ENCODE measurements at regions not wholly inside any gene's neighbourhood (a gene's known extent, or its start where the extent isn't known, plus 50 kb on each side); places are given as distances from the start of the nearest gene placed in this dataset.

GRCh38 chr1:87759421-87760087, 430.9 kb downstream of the LMO4 start:
- DNase-seq (ENCODE audit: low read depth in 1 of 2, low spot score in 1 of 2): no peak
- H3K27me3 ChIP-seq (ENCODE audit: insufficient read depth, poor library complexity, severe bottlenecking): peaks cover 2% of the 10 kb centered on the region
- no peak overlapping the region for H3K4me3 ChIP-seq (replicated peaks; ENCODE audit: insufficient read depth, low read length)
- H3K27ac ChIP-seq (replicated peaks): no peak overlapping the region
- TF ChIP-seq SPI1 (IDR thresholded peaks at IDR 0.05; ENCODE audit: borderline replicate concordance, low read depth): no peak
- TF ChIP-seq REST (IDR thresholded peaks at IDR 0.05; ENCODE audit: insufficient replicate concordance, low read depth): no peak
- no peak for TF ChIP-seq GABPA (IDR thresholded peaks at IDR 0.05; ENCODE audit: low read depth)

GRCh38 chr1:87760155-87760554, 431.5 kb downstream of the LMO4 start:
- no peak for DNase-seq (ENCODE audit: low read depth in 1 of 2, low spot score in 1 of 2)
- TF ChIP-seq GABPA (IDR thresholded peaks at IDR 0.05; ENCODE audit: low read depth) (no peak), SPI1 (IDR thresholded peaks at IDR 0.05; ENCODE audit: borderline replicate concordance, low read depth) (no peak), REST (IDR thresholded peaks at IDR 0.05; ENCODE audit: insufficient replicate concordance, low read depth) (no peak), CTCF (IDR thresholded peaks at IDR 0.05; ENCODE audit: insufficient read depth, low read length) (no peak), POLR2AphosphoS5 (IDR thresholded peaks at IDR 0.05; ENCODE audit: low read depth) (no peak)

GRCh38 chr1:87760654-87761053, 432.0 kb downstream of the LMO4 start:
- TF ChIP-seq SPI1 (IDR thresholded peaks at IDR 0.05; ENCODE audit: borderline replicate concordance, low read depth) (no peak), CTCF (IDR thresholded peaks at IDR 0.05; ENCODE audit: insufficient read depth, low read length) (no peak), REST (IDR thresholded peaks at IDR 0.05; ENCODE audit: insufficient replicate concordance, low read depth) (no peak), GABPA (IDR thresholded peaks at IDR 0.05; ENCODE audit: low read depth) (no peak), POLR2AphosphoS5 (IDR thresholded peaks at IDR 0.05; ENCODE audit: low read depth) (no peak)
- H3K27ac ChIP-seq (replicated peaks): no peak overlapping the region
- peaks cover 2% of the 10 kb centered on the region for H3K27me3 ChIP-seq (ENCODE audit: insufficient read depth, poor library complexity, severe bottlenecking)
- no peak for DNase-seq (ENCODE audit: low read depth in 1 of 2, low spot score in 1 of 2)
- H3K4me3 ChIP-seq (replicated peaks; ENCODE audit: insufficient read depth, low read length): no peak overlapping the region

More at GRCh38 chr1:87760155-87760554, 431.5 kb downstream of the LMO4 start:
- no peak overlapping the region for H3K27ac ChIP-seq (replicated peaks)
- H3K4me3 ChIP-seq (replicated peaks; ENCODE audit: insufficient read depth, low read length): no peak overlapping the region
- H3K27me3 ChIP-seq (ENCODE audit: insufficient read depth, poor library complexity, severe bottlenecking): peaks cover 2% of the 10 kb centered on the region

Measured in HL-60 (cell line).